ENCODE measurements at regions not wholly inside any gene's neighbourhood (a gene's known extent, or its start where the extent isn't known, plus 50 kb on each side); places are given as distances from the start of the nearest gene placed in this dataset.
"Not testable (repeated sequence)": the region's sequence is repeated elsewhere in the genome, so short reads cannot be mapped to it uniquely, and the experiment has no call there.

DNA sequence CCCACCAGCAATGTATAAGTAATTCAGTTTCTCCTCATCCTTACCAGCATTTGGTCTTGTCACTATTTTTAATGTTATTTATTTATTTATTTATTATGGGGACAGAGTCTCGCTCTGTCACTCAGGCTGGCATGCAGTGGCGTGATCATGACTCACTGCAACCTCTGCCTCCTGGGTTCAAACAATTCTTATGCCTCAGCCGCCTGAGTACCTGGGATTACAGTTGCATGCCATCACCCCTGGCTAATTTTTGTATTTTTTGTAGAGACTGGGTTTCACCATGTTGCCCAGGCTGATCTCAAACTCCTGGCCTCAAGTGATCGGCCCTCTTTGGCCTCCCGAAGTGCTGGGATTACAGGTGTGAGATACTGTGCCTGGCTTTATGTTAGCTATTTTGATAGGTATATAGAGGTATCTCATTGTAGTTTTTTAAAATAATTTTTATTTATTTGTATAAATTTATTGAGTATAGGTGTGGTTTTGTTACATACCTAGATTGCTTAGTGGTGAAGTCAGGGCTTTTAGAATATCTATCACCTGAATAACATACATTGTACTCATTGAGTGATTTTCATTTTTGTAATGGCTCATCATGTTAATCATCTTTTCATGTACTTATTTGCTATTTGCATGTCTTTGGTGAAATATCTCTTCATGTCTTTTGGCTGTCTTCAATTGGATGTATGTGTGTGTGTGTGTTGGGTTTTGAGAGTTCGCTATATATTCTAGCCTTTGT is 53.3 kb downstream of the TANC2 start:
- whole genome bisulfite sequencing, 2 donors: 94% methylated on average over 6 of the region's 6 CpGs
- intact Hi-C loops (cut with DNase I; ENCODE audit: low total_unique reads): no loop called here

DNA sequence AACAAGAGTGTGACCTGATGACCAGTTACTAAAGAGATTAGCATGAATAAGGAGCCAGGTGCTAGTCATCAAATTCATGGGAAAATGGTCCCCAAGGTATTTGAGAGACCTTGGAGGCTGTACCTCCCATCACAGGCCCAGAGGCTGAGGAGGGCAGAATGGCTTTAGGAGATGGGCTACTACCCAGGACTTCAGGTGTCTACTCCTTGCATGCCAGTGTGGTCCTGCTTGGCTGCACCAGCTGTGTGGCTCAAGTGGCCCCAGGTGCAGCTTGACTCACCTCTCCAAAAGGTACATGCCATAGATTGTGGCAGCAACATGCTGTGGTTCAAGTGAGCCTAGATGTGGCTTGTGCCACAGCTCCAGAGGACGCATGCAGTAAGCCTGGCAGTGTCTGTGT is 56.5 kb downstream of the TANC2 start:
- H3K4me3 ChIP-seq (ENCODE audit: low read depth, poor library complexity, severe bottlenecking): no peak overlapping the region
- intact Hi-C loops (cut with DNase I; ENCODE audit: low total_unique reads): no loop called here
- no peak for DNase-seq (ENCODE audit: low spot score in 2 of 2)
- WGBS, 2 donors: 92 to 100% methylated on average over 1 of the region's 1 CpG
- TF ChIP-seq, protein P1, sequence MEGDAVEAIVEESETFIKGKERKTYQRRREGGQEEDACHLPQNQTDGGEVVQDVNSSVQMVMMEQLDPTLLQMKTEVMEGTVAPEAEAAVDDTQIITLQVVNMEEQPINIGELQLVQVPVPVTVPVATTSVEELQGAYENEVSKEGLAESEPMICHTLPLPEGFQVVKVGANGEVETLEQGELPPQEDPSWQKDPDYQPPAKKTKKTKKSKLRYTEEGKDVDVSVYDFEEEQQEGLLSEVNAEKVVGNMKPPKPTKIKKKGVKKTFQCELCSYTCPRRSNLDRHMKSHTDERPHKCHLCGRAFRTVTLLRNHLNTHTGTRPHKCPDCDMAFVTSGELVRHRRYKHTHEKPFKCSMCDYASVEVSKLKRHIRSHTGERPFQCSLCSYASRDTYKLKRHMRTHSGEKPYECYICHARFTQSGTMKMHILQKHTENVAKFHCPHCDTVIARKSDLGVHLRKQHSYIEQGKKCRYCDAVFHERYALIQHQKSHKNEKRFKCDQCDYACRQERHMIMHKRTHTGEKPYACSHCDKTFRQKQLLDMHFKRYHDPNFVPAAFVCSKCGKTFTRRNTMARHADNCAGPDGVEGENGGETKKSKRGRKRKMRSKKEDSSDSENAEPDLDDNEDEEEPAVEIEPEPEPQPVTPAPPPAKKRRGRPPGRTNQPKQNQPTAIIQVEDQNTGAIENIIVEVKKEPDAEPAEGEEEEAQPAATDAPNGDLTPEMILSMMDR (IDR thresholded peaks at IDR 0.05): no peak
- TF ChIP-seq POLR2A (IDR thresholded peaks at IDR 0.05): no peak

More for the DNA sequence above, 53.3 kb downstream of the TANC2 start:
- TF ChIP-seq, protein P1 (IDR thresholded peaks at IDR 0.05): no peak
- no peak for TF ChIP-seq POLR2A (IDR thresholded peaks at IDR 0.05)
- no peak for DNase-seq (ENCODE audit: low spot score in 2 of 2)
- H3K4me3 ChIP-seq (ENCODE audit: low read depth, poor library complexity, severe bottlenecking): no peak overlapping the region

DNA sequence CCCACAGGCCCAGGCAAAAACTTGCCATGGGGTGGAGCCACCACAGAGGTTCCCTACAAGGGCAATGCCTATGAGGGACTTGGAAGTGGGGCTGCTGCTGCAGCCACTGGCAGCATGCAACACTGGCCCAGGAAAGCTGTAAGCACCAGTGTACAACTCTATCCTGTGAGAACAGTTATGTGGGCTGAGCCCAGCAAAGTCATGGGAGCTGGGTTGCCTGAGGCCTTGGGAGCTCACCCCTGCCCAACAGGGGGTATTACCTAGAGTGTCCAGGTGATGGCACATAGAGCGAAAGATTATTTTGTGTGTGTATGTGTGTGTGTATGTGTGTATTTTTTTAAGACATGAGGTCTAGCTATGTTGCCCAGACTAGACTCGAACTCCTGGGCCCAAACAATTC is 57.0 kb downstream of the TANC2 start:
- intact Hi-C loops (cut with DNase I; ENCODE audit: low total_unique reads): no loop called here
- no peak for DNase-seq (ENCODE audit: low spot score in 2 of 2)
- H3K4me3 ChIP-seq (ENCODE audit: low read depth, poor library complexity, severe bottlenecking): no peak overlapping the region
- TF ChIP-seq, protein P1 (IDR thresholded peaks at IDR 0.05): no peak
- no peak for TF ChIP-seq POLR2A (IDR thresholded peaks at IDR 0.05)
- 80 to 91% methylated on average over 2 of the region's 2 CpGs for WGBS, 2 donors

DNA sequence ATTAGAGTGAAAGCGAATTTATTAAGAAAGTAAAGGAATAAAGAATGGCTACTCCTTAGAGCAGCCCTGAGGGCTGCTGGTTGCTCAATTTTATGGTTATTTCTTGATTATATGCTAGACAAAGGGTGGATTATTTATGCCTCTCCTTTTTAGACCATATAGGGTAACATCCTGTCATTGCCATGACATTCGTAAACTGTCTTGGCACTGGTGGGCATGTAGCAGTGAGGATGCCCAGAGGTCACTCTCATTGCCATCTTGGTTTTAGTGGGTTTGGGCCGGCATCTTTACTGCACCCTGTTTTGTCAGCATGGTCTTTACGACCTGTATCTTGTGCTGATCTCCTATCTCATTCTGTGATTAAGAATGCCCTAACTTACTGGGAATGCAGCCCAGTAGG is 58.2 kb downstream of the TANC2 start:
- 73 to 83% methylated on average over 4 of the region's 4 CpGs for WGBS, 2 donors
- intact Hi-C loops (cut with DNase I; ENCODE audit: low total_unique reads): no loop called here
- no peak overlapping the region for H3K4me3 ChIP-seq (ENCODE audit: low read depth, poor library complexity, severe bottlenecking)
- TF ChIP-seq, protein P1 (IDR thresholded peaks at IDR 0.05): no peak
- TF ChIP-seq POLR2A (IDR thresholded peaks at IDR 0.05): no peak
- no peak for DNase-seq (ENCODE audit: low spot score in 2 of 2)

DNA sequence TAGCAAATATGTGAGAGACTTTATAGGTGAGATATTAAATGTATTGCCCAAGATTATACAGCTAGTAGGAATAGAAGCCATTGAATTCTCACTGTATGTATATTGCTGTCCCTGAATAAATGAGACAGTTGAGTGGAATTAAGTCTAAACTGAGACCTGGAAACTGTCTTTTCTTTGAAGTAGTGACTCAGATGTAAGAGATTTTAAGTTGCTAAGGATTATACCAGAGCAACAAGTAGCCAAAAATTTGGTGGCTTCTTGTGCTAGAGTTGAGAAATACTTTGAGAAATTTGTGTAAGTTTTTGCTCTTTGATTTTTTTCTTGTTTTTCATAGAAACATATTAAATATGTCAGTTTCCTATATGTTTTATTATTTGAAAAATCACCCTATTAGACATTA is 58.7 kb downstream of the TANC2 start:
- TF ChIP-seq, protein P1 (IDR thresholded peaks at IDR 0.05): no peak
- no peak for TF ChIP-seq POLR2A (IDR thresholded peaks at IDR 0.05)
- no peak overlapping the region for H3K4me3 ChIP-seq (ENCODE audit: low read depth, poor library complexity, severe bottlenecking)
- no peak for DNase-seq (ENCODE audit: low spot score in 2 of 2)
- intact Hi-C loops (cut with DNase I; ENCODE audit: low total_unique reads): no loop called here

DNA sequence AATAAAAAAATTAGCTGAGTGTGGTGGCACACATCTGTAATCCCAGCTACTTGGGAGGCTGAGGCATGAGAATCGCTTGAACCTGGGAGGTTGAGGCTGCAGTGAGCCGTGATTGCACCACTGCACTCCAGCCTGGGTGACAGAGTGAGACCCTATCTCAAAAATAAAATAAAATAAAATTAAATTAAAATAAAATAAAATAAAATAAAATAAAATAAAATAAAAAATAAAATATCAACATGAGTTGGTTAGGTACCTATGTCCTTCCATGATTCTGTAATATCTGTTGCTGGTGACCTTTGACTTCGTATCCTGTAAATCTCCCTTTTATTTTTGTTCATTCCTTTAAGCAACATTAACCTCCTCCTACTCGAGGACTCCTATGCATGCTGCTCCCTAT is 59.6 kb downstream of the TANC2 start:
- intact Hi-C loops (cut with DNase I; ENCODE audit: low total_unique reads); H3K4me3 ChIP-seq (ENCODE audit: low read depth, poor library complexity, severe bottlenecking); DNase-seq (ENCODE audit: low spot score in 2 of 2): not testable (repeated sequence)
- 94 to 95% methylated on average over 4 of the region's 4 CpGs for WGBS, 2 donors
